Upper lobe of left lung (tissue), 4 donors: ENCODE measurements at regions not wholly inside any gene's neighbourhood (a gene's known extent, or its start where the extent isn't known, plus 50 kb on each side); places are given as distances from the start of the nearest gene placed in this dataset.
"Not testable (repeated sequence)": the region's sequence is repeated elsewhere in the genome, so short reads cannot be mapped to it uniquely, and the experiment has no call there.

Experiments
- CTCF ChIP-seq, 6 experiments: fragments of 450-650 bp in 4 of 6; fragments of 200-600 bp in 2 of 6; sonication (generic) in 2 of 6; IDR thresholded peaks; one replicate each; pipeline ENCODE4 v1.5.1; 2016 to 2019; ENCODE audit warnings: antibody characterized with exemption in 6 of 6
- POLR2A ChIP-seq, 4 donors: fragments of 450-650 bp; IDR thresholded peaks; one replicate each; pipeline ENCODE4 v1.5.1; 2016 to 2017; ENCODE audit warnings: antibody characterized with exemption in 4 of 4, mild to moderate bottlenecking in 2 of 4
- POLR2AphosphoS5 ChIP-seq, 2 donors: sonication (generic); formaldehyde crosslinking; IDR thresholded peaks; one replicate each; pipeline ENCODE4 v1.5.1; 2017; ENCODE audit warnings: antibody characterized with exemption in 2 of 2

- not testable (repeated sequence) for TF ChIP-seq CTCF, POLR2A, POLR2AphosphoS5 (IDR thresholded peaks at IDR 0.05)
Measured at GRCh38 chr18:10606881-10607280, 81.1 kb downstream of the NAPG start.
